ENCODE measurements at regions not wholly inside any gene's neighbourhood (a gene's known extent, or its start where the extent isn't known, plus 50 kb on each side); places are given as distances from the start of the nearest gene placed in this dataset.

DNA sequence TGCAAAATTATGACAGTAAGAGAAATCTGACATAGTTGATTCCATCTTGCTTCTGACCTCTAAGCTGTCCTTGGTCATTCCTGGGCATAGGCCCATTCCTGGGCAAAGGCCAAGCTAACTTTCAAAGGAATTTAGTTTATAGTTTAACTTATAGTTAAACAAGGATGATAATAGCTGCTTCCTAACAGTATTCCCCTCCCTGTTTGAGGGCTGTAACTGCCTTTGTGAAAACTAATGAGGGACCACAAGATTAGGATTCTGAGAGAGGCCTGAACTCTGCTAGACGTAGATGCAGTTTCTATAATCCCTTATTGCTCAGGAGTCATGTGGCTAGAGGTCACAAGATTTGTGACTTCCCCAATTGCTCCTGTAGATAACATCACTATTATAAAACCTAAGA, 80.2 kb upstream of the ASIC2 start:
- Histone ChIP-seq H2AFZ (ENCODE audit: low read length) (no peak overlapping the region), H3K27ac (ENCODE audit: low read depth, low read length) (no peak overlapping the region), H3K4me1 (ENCODE audit: insufficient read depth, low read length) (no peaks in the 10 kb centered on the region), H4K20me1 (ENCODE audit: insufficient read depth, low read length) (no peaks in the 10 kb centered on the region), H3K4me3 (ENCODE audit: insufficient read depth, low read length) (no peak overlapping the region), H3K27me3 (ENCODE audit: insufficient read depth, low read length) (no peaks in the 10 kb centered on the region), H3K4me2 (ENCODE audit: insufficient read depth, low read length) (no peak overlapping the region), H3K36me3 (ENCODE audit: insufficient read depth, low read length) (no peaks in the 10 kb centered on the region), H3K79me2 (ENCODE audit: insufficient read depth, low read length) (no peaks in the 10 kb centered on the region), H3K9me3 (ENCODE audit: low read depth, low read length) (no peaks in the 10 kb centered on the region)
- no peak for DNase-seq (ENCODE audit: insufficient read length, low spot score, missing footprints)
- no peak for TF ChIP-seq CTCF (IDR thresholded peaks at IDR 0.05; ENCODE audit: extremely low read depth, low read depth, low read length)

DNA sequence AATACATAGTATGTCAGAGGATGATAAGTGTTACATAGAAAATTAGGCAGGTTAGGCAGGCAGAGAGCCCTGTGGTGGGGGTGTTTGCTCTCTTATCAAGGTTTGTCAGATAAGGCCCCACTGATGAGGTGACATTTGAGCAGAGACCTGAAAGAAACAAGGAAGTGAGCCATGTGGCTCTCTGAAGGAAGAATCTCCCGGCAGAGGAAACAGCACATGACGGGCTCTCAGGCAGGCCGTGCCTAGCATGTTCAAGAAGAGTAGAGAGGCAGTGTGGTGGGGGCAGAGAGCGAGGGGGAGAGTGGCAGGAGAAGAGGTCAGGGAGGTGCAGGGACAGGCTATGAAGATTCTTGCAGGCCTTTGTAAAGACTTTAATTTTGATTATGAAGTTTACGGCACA, 82.0 kb upstream of the ASIC2 start:
- Histone ChIP-seq H3K4me1 (ENCODE audit: insufficient read depth, low read length) (no peaks in the 10 kb centered on the region), H4K20me1 (ENCODE audit: insufficient read depth, low read length) (no peaks in the 10 kb centered on the region), H3K9me3 (ENCODE audit: low read depth, low read length) (no peaks in the 10 kb centered on the region), H3K27me3 (ENCODE audit: insufficient read depth, low read length) (no peaks in the 10 kb centered on the region), H3K4me3 (ENCODE audit: insufficient read depth, low read length) (no peak overlapping the region), H3K4me2 (ENCODE audit: insufficient read depth, low read length) (no peak overlapping the region), H3K36me3 (ENCODE audit: insufficient read depth, low read length) (no peaks in the 10 kb centered on the region), H3K27ac (ENCODE audit: low read depth, low read length) (no peak overlapping the region), H2AFZ (ENCODE audit: low read length) (no peak overlapping the region), H3K79me2 (ENCODE audit: insufficient read depth, low read length) (no peaks in the 10 kb centered on the region)
- no peak for TF ChIP-seq CTCF (IDR thresholded peaks at IDR 0.05; ENCODE audit: extremely low read depth, low read depth, low read length)
- DNase-seq (ENCODE audit: insufficient read length, low spot score, missing footprints), result no peak

DNA sequence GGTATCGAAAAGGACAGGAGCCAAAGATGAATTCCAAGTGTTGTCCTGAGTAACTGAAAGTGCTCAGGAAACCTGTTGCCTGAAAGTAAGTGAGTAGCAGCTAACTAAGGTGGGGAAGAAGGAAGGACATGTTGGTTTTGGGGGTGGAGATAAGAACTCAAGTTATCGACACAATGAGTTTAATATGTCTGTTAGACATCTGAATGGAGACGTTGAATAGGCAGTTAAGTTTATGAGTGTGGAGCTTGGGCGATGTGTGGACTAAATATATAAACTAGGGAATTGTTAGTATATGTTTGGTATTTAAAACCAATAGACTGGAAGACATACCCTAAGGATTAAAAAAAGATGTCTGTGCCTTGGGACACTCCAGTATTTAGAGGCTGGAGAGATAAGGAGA, 82.7 kb upstream of the ASIC2 start:
- TF ChIP-seq CTCF (IDR thresholded peaks at IDR 0.05; ENCODE audit: extremely low read depth, low read depth, low read length), result no peak
- H3K27me3 ChIP-seq (ENCODE audit: insufficient read depth, low read length), result no peaks in the 10 kb centered on the region
- no peaks in the 10 kb centered on the region for H3K4me1 ChIP-seq (ENCODE audit: insufficient read depth, low read length)
- H3K27ac ChIP-seq (ENCODE audit: low read depth, low read length), result no peak overlapping the region
- no peaks in the 10 kb centered on the region for H3K36me3 ChIP-seq (ENCODE audit: insufficient read depth, low read length)
- H4K20me1 ChIP-seq (ENCODE audit: insufficient read depth, low read length), result no peaks in the 10 kb centered on the region
- no peaks in the 10 kb centered on the region for H3K79me2 ChIP-seq (ENCODE audit: insufficient read depth, low read length)
- no peak overlapping the region for H3K4me2 ChIP-seq (ENCODE audit: insufficient read depth, low read length)
- H3K4me3 ChIP-seq (ENCODE audit: insufficient read depth, low read length), result no peak overlapping the region
- no peak for DNase-seq (ENCODE audit: insufficient read length, low spot score, missing footprints)
- no peaks in the 10 kb centered on the region for H3K9me3 ChIP-seq (ENCODE audit: low read depth, low read length)
- no peak overlapping the region for H2AFZ ChIP-seq (ENCODE audit: low read length)

- no peak for TF ChIP-seq CTCF (IDR thresholded peaks at IDR 0.05; ENCODE audit: extremely low read depth, low read depth, low read length)
- no peaks in the 10 kb centered on the region for H3K36me3 ChIP-seq (ENCODE audit: insufficient read depth, low read length)
- H3K4me1 ChIP-seq (ENCODE audit: insufficient read depth, low read length), result no peaks in the 10 kb centered on the region
- H3K4me3 ChIP-seq (ENCODE audit: insufficient read depth, low read length), result no peak overlapping the region
- no peaks in the 10 kb centered on the region for H3K79me2 ChIP-seq (ENCODE audit: insufficient read depth, low read length)
- DNase-seq (ENCODE audit: insufficient read length, low spot score, missing footprints), result no peak
- H3K4me2 ChIP-seq (ENCODE audit: insufficient read depth, low read length), result no peak overlapping the region
- H2AFZ ChIP-seq (ENCODE audit: low read length), result no peak overlapping the region
- no peaks in the 10 kb centered on the region for H3K27me3 ChIP-seq (ENCODE audit: insufficient read depth, low read length)
- H3K9me3 ChIP-seq (ENCODE audit: low read depth, low read length), result no peaks in the 10 kb centered on the region
- no peaks in the 10 kb centered on the region for H4K20me1 ChIP-seq (ENCODE audit: insufficient read depth, low read length)
- no peak overlapping the region for H3K27ac ChIP-seq (ENCODE audit: low read depth, low read length)
Observed at GRCh38 chr17:33377837-33378595, 84.9 kb upstream of the ASIC2 start.
